ENCODE measurements at regions not wholly inside any gene's neighbourhood (a gene's known extent, or its start where the extent isn't known, plus 50 kb on each side); places are given as distances from the start of the nearest gene placed in this dataset.

DNA sequence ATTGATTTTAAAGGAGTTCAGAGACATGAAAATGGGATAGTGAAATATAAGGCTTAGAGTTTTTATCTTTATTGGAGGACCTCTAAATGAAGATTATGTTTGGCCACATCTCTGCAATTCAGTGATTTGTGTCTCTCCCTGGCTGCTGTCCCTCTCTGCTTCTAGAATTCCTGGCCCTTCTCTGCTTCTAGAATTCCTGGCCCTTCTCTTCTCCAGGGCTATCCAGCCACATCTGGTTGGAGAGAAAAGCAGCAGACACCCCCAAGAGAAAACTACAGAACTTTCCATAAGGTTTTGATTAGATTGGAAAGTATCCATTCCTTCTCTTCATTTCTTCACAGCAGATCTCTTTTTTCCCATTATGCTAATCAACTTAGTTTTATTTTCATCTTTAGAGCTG lies 135.5 kb downstream of the NPY start:
- ATAC-seq (ENCODE audit: insufficient number of reproducible peaks, low FRiP score, low read depth), result no peak
- TF ChIP-seq, protein P1, sequence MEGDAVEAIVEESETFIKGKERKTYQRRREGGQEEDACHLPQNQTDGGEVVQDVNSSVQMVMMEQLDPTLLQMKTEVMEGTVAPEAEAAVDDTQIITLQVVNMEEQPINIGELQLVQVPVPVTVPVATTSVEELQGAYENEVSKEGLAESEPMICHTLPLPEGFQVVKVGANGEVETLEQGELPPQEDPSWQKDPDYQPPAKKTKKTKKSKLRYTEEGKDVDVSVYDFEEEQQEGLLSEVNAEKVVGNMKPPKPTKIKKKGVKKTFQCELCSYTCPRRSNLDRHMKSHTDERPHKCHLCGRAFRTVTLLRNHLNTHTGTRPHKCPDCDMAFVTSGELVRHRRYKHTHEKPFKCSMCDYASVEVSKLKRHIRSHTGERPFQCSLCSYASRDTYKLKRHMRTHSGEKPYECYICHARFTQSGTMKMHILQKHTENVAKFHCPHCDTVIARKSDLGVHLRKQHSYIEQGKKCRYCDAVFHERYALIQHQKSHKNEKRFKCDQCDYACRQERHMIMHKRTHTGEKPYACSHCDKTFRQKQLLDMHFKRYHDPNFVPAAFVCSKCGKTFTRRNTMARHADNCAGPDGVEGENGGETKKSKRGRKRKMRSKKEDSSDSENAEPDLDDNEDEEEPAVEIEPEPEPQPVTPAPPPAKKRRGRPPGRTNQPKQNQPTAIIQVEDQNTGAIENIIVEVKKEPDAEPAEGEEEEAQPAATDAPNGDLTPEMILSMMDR (IDR thresholded peaks at IDR 0.05), result no peak
- no peak for DNase-seq (ENCODE audit: low spot score)

DNA sequence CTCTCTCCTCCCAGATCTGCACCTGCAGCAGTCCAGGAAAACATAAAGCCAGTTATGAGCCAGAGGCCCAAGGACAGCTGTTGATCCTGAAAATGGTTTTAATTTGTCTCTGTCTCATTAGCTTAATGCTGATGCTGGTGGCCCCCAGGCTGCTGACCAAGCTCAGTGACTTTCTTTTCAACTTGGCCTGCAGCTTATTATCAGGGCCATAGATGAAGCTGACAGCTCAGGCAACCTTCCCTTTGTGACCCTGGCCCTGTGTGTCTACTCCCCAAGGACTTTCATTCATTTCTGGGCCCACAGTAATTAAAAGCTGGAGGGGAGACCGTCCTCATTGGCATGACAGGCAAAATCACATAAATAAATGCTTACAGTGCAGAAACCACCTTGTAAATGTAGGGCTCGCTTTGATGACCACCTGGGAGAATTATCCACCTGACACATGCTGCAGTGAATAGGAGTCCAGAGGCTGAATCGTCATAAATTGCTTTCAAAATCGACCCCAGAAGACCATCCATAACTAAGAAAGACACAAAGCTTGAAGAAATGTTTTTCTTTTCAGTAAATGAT lies 138.5 kb downstream of the NPY start:
- DNase-seq (ENCODE audit: low spot score) (no peak), ATAC-seq (ENCODE audit: insufficient number of reproducible peaks, low FRiP score, low read depth) (no peak)
- H3K27ac ChIP-seq, result no peak overlapping the region
- no peaks in the 10 kb centered on the region for H3K9me3 ChIP-seq
- H3K4me1 ChIP-seq (ENCODE audit: control insufficient read depth in 1 of 2, low read depth in 2 of 2), result no peaks in the 10 kb centered on the region
- H3K27me3 ChIP-seq (replicated peaks; ENCODE audit: insufficient read depth), result no peaks in the 10 kb centered on the region
- no peaks in the 10 kb centered on the region for H3K36me3 ChIP-seq
- no peak overlapping the region for H3K4me3 ChIP-seq
- TF ChIP-seq, protein P1 (IDR thresholded peaks at IDR 0.05), result no peak

More for the DNA sequence above, 135.5 kb downstream of the NPY start:
- Histone ChIP-seq H3K36me3 (no peaks in the 10 kb centered on the region), H3K27ac (no peak overlapping the region), H3K4me3 (no peak overlapping the region), H3K27me3 (replicated peaks; ENCODE audit: insufficient read depth) (no peaks in the 10 kb centered on the region), H3K9me3 (no peaks in the 10 kb centered on the region), H3K4me1 (ENCODE audit: control insufficient read depth in 1 of 2, low read depth in 2 of 2) (no peaks in the 10 kb centered on the region)

DNA sequence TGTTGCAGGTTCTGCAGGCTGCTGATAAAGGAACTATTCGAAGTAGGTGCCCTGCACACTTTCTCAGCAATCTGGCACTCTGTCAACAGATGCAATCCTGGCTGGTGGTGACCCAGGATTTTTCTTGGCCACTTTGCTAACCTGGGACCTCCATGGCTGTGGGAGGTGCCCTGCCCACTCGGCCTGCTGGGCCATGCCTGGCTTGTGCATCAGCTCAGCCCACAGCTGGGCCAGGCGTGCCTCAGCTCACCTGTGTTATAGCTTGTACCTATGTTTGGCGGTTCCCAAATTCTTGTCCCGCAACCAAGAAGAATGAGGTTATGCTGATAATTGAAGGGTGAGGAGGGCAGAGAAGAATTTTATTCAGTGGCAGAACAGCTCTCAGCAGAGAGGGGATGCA lies 141.7 kb downstream of the NPY start:
- Histone ChIP-seq H3K9me3 (no peaks in the 10 kb centered on the region), H3K27me3 (replicated peaks; ENCODE audit: insufficient read depth) (no peaks in the 10 kb centered on the region), H3K36me3 (no peaks in the 10 kb centered on the region), H3K4me1 (ENCODE audit: control insufficient read depth in 1 of 2, low read depth in 2 of 2) (no peaks in the 10 kb centered on the region), H3K4me3 (no peak overlapping the region), H3K27ac (no peak overlapping the region)
- DNase-seq (ENCODE audit: low spot score) (no peak), ATAC-seq (ENCODE audit: insufficient number of reproducible peaks, low FRiP score, low read depth) (no peak)
- TF ChIP-seq, protein P1 (IDR thresholded peaks at IDR 0.05), result no peak

- DNase-seq (ENCODE audit: low spot score) (no peak), ATAC-seq (ENCODE audit: insufficient number of reproducible peaks, low FRiP score, low read depth) (no peak)
- TF ChIP-seq, protein P1 (IDR thresholded peaks at IDR 0.05), result no peak
- Histone ChIP-seq H3K27ac (no peak overlapping the region), H3K36me3 (no peaks in the 10 kb centered on the region), H3K27me3 (replicated peaks; ENCODE audit: insufficient read depth) (no peaks in the 10 kb centered on the region), H3K4me1 (ENCODE audit: control insufficient read depth in 1 of 2, low read depth in 2 of 2) (no peaks in the 10 kb centered on the region), H3K4me3 (no peak overlapping the region), H3K9me3 (no peaks in the 10 kb centered on the region)
Observed at GRCh38 chr7:24427048-24427447, 143.1 kb downstream of the NPY start.

- no peak overlapping the region for H3K4me3 ChIP-seq
- H3K4me1 ChIP-seq (ENCODE audit: control insufficient read depth in 1 of 2, low read depth in 2 of 2), result no peaks in the 10 kb centered on the region
- DNase-seq (ENCODE audit: low spot score) (no peak), ATAC-seq (ENCODE audit: insufficient number of reproducible peaks, low FRiP score, low read depth) (no peak)
- H3K27me3 ChIP-seq (replicated peaks; ENCODE audit: insufficient read depth), result no peaks in the 10 kb centered on the region
- no peaks in the 10 kb centered on the region for H3K36me3 ChIP-seq
- TF ChIP-seq, protein P1 (IDR thresholded peaks at IDR 0.05), result no peak
- H3K27ac ChIP-seq, result no peak overlapping the region
- H3K9me3 ChIP-seq, result no peaks in the 10 kb centered on the region
Observed at GRCh38 chr7:24428676-24429075, 144.6 kb upstream of the PALS2 start.

Measured in thoracic aorta (tissue), 2 donors.